ENCODE measurements at regions not wholly inside any gene's neighbourhood (a gene's known extent, or its start where the extent isn't known, plus 50 kb on each side); places are given as distances from the start of the nearest gene placed in this dataset.

- peaks cover 41% of the 10 kb centered on the region for H3K27me3 ChIP-seq (replicated peaks; ENCODE audit: insufficient read depth, low read length)
- H3K79me2 ChIP-seq (ENCODE audit: low read length): no peaks in the 10 kb centered on the region
- no peak for DNase-seq
- no peaks in the 10 kb centered on the region for H3K4me1 ChIP-seq (ENCODE audit: low read length)
- TF ChIP-seq, protein P1, sequence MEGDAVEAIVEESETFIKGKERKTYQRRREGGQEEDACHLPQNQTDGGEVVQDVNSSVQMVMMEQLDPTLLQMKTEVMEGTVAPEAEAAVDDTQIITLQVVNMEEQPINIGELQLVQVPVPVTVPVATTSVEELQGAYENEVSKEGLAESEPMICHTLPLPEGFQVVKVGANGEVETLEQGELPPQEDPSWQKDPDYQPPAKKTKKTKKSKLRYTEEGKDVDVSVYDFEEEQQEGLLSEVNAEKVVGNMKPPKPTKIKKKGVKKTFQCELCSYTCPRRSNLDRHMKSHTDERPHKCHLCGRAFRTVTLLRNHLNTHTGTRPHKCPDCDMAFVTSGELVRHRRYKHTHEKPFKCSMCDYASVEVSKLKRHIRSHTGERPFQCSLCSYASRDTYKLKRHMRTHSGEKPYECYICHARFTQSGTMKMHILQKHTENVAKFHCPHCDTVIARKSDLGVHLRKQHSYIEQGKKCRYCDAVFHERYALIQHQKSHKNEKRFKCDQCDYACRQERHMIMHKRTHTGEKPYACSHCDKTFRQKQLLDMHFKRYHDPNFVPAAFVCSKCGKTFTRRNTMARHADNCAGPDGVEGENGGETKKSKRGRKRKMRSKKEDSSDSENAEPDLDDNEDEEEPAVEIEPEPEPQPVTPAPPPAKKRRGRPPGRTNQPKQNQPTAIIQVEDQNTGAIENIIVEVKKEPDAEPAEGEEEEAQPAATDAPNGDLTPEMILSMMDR (IDR thresholded peaks at IDR 0.05; ENCODE audit: low read length): no peak
- TF ChIP-seq EZH2phosphoT487 (IDR thresholded peaks at IDR 0.05; ENCODE audit: low read length) (no peak), EZH2 (optimal IDR thresholded peaks at IDR 0.05; ENCODE audit: low read depth, low read length) (no peak)
- no peak overlapping the region for H3K27ac ChIP-seq (ENCODE audit: low read length)
- no peak overlapping the region for H3K9ac ChIP-seq (ENCODE audit: low read length)
- H3K4me2 ChIP-seq (ENCODE audit: low read depth, low read length): no peak overlapping the region
- no peaks in the 10 kb centered on the region for H3K9me3 ChIP-seq (replicated peaks; ENCODE audit: insufficient read depth, low read length)
- no peaks in the 10 kb centered on the region for H3F3A ChIP-seq (ENCODE audit: insufficient read depth, low read length)
- no peak overlapping the region for H3K4me3 ChIP-seq (ENCODE audit: low read length)
- no peaks in the 10 kb centered on the region for H4K20me1 ChIP-seq (ENCODE audit: insufficient read depth, low read length)
- no peaks in the 10 kb centered on the region for H3K36me3 ChIP-seq (replicated peaks; ENCODE audit: insufficient read depth, low read length)
- no peak overlapping the region for H2AFZ ChIP-seq (ENCODE audit: low read length)
- no peaks in the 10 kb centered on the region for H3K9me2 ChIP-seq (replicated peaks; ENCODE audit: insufficient read depth, low read length)
These were observed 703.1 kb downstream of the BRD1 start for GRCh38 chr22:49124608-49125007.

GRCh38 chr22:49123621-49124192, 704.0 kb downstream of the BRD1 start:
- no peaks in the 10 kb centered on the region for H3K9me2 ChIP-seq (replicated peaks; ENCODE audit: insufficient read depth, low read length)
- TF ChIP-seq EZH2 (optimal IDR thresholded peaks at IDR 0.05; ENCODE audit: low read depth, low read length) (no peak), EZH2phosphoT487 (IDR thresholded peaks at IDR 0.05; ENCODE audit: low read length) (no peak)
- TF ChIP-seq, protein P1 (IDR thresholded peaks at IDR 0.05; ENCODE audit: low read length): no peak
- DNase-seq: no peak

GRCh38 chr22:49119551-49119952, 708.1 kb downstream of the BRD1 start:
- DNase-seq: no peak
- no peak for TF ChIP-seq EZH2phosphoT487 (IDR thresholded peaks at IDR 0.05; ENCODE audit: low read length)
- TF ChIP-seq EZH2 (optimal IDR thresholded peaks at IDR 0.05; ENCODE audit: low read depth, low read length): no peak
- TF ChIP-seq, protein P1 (IDR thresholded peaks at IDR 0.05; ENCODE audit: low read length): no peak

More at GRCh38 chr22:49123621-49124192, 704.0 kb downstream of the BRD1 start:
- Histone ChIP-seq H3F3A (ENCODE audit: insufficient read depth, low read length) (no peaks in the 10 kb centered on the region), H3K9me3 (replicated peaks; ENCODE audit: insufficient read depth, low read length) (no peaks in the 10 kb centered on the region), H3K27ac (ENCODE audit: low read length) (no peak overlapping the region), H3K4me3 (ENCODE audit: low read length) (no peak overlapping the region), H3K4me2 (ENCODE audit: low read depth, low read length) (no peak overlapping the region), H4K20me1 (ENCODE audit: insufficient read depth, low read length) (no peaks in the 10 kb centered on the region), H3K79me2 (ENCODE audit: low read length) (no peaks in the 10 kb centered on the region), H2AFZ (ENCODE audit: low read length) (no peak overlapping the region), H3K4me1 (ENCODE audit: low read length) (no peaks in the 10 kb centered on the region), H3K27me3 (replicated peaks; ENCODE audit: insufficient read depth, low read length) (peaks cover 44% of the 10 kb centered on the region), H3K9ac (ENCODE audit: low read length) (no peak overlapping the region), H3K36me3 (replicated peaks; ENCODE audit: insufficient read depth, low read length) (no peaks in the 10 kb centered on the region)

More at GRCh38 chr22:49119551-49119952, 708.1 kb downstream of the BRD1 start:
- Histone ChIP-seq H3K4me1 (ENCODE audit: low read length) (no peaks in the 10 kb centered on the region), H3K36me3 (replicated peaks; ENCODE audit: insufficient read depth, low read length) (no peaks in the 10 kb centered on the region), H3K9ac (ENCODE audit: low read length) (no peak overlapping the region), H3K27me3 (replicated peaks; ENCODE audit: insufficient read depth, low read length) (peaks cover 71% of the 10 kb centered on the region), H3F3A (ENCODE audit: insufficient read depth, low read length) (no peaks in the 10 kb centered on the region), H2AFZ (ENCODE audit: low read length) (no peak overlapping the region), H3K9me2 (replicated peaks; ENCODE audit: insufficient read depth, low read length) (no peaks in the 10 kb centered on the region), H3K4me2 (ENCODE audit: low read depth, low read length) (no peak overlapping the region), H3K27ac (ENCODE audit: low read length) (no peak overlapping the region), H3K79me2 (ENCODE audit: low read length) (no peaks in the 10 kb centered on the region), H4K20me1 (ENCODE audit: insufficient read depth, low read length) (no peaks in the 10 kb centered on the region), H3K9me3 (replicated peaks; ENCODE audit: insufficient read depth, low read length) (no peaks in the 10 kb centered on the region), H3K4me3 (ENCODE audit: low read length) (no peak overlapping the region)

All from MM.1S (cell line).